ENCODE measurements at regions not wholly inside any gene's neighbourhood (a gene's known extent, or its start where the extent isn't known, plus 50 kb on each side); places are given as distances from the start of the nearest gene placed in this dataset.

DNA sequence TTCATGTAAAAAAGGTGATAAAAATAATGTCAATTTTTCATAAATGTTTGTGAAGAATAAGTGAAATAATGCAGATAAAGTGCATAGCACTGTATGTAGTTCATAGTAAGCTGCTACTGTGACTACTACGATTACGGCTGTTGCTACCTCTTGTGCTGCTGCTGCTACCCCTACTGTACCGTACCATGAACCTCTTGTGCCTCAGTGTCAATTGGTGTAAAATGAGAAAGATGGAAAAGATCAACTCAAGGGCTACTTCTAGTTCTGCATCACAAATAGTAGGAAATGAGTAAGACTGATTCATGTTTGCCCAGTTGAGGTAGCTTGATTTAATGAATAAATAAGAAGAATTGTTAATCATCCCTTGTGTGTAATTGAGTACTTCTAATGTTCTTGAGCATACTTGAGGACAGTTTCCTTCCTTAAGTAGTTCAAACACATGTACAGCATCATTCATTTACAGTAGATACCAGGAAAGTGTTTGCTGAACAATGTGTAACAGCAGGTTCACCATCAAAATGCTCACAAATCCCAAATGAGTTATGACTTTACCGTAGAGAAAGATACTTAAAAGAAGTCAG lies 200.0 kb upstream of the ATP10B start:
- H3K4me3 ChIP-seq: no peak overlapping the region
- no peak overlapping the region for H3K9ac ChIP-seq
- H2AFZ ChIP-seq: no peak overlapping the region
- H3K4me2 ChIP-seq (ENCODE audit: unreplicated experiment): no peak overlapping the region
- H3K9me3 ChIP-seq (ENCODE audit: low read depth): no peaks in the 10 kb centered on the region
- H4K20me1 ChIP-seq (ENCODE audit: insufficient read depth): no peaks in the 10 kb centered on the region
- H3F3A ChIP-seq (ENCODE audit: insufficient read depth): no peaks in the 10 kb centered on the region
- no peaks in the 10 kb centered on the region for H3K79me2 ChIP-seq (ENCODE audit: insufficient read depth)
- no peaks in the 10 kb centered on the region for H3K9me2 ChIP-seq (ENCODE audit: insufficient read depth)
- in situ Hi-C loops (cut with MboI): no loop called here
- no peaks in the 10 kb centered on the region for H3K4me1 ChIP-seq (ENCODE audit: insufficient read depth)
- no peak overlapping the region for H3K27ac ChIP-seq
- DNase-seq: no peak
- 73 to 83% methylated on average over 4 of the region's 4 CpGs for WGBS, 2 experiments (ENCODE audit: low coverage in 1 of 2, low lambda C conversion rate in 2 of 2, missing lambda C conversion rate in 2 of 2)
- TF ChIP-seq EZH2phosphoT487 (IDR thresholded peaks at IDR 0.05; ENCODE audit: insufficient read depth, low read depth) (no peak), EZH2 (IDR thresholded peaks at IDR 0.05; ENCODE audit: insufficient read depth, poor library complexity, severe bottlenecking) (no peak)
- no peaks in the 10 kb centered on the region for H3K27me3 ChIP-seq (replicated peaks; ENCODE audit: insufficient read depth)
- no peaks in the 10 kb centered on the region for H3K36me3 ChIP-seq (ENCODE audit: low read depth)

GRCh38 chr5:161047024-161047423 lies 195.0 kb upstream of the ATP10B start:
- Histone ChIP-seq H3K9me2 (ENCODE audit: insufficient read depth) (no peaks in the 10 kb centered on the region), H4K20me1 (ENCODE audit: insufficient read depth) (no peaks in the 10 kb centered on the region), H3K27ac (no peak overlapping the region), H3K36me3 (ENCODE audit: low read depth) (no peaks in the 10 kb centered on the region), H3K9ac (no peak overlapping the region), H3F3A (ENCODE audit: insufficient read depth) (no peaks in the 10 kb centered on the region), H3K27me3 (replicated peaks; ENCODE audit: insufficient read depth) (no peaks in the 10 kb centered on the region), H2AFZ (no peak overlapping the region), H3K9me3 (ENCODE audit: low read depth) (no peaks in the 10 kb centered on the region), H3K4me2 (ENCODE audit: unreplicated experiment) (no peak overlapping the region), H3K4me3 (no peak overlapping the region), H3K79me2 (ENCODE audit: insufficient read depth) (no peaks in the 10 kb centered on the region), H3K4me1 (ENCODE audit: insufficient read depth) (no peaks in the 10 kb centered on the region)
- TF ChIP-seq EZH2 (IDR thresholded peaks at IDR 0.05; ENCODE audit: insufficient read depth, poor library complexity, severe bottlenecking) (no peak), EZH2phosphoT487 (IDR thresholded peaks at IDR 0.05; ENCODE audit: insufficient read depth, low read depth) (no peak)
- no peak for DNase-seq
- in situ Hi-C loops (cut with MboI): no loop called here
- 26 to 30% methylated on average over 4 of the region's 4 CpGs for WGBS, 2 experiments (ENCODE audit: low coverage in 1 of 2, low lambda C conversion rate in 2 of 2, missing lambda C conversion rate in 2 of 2)

DNA sequence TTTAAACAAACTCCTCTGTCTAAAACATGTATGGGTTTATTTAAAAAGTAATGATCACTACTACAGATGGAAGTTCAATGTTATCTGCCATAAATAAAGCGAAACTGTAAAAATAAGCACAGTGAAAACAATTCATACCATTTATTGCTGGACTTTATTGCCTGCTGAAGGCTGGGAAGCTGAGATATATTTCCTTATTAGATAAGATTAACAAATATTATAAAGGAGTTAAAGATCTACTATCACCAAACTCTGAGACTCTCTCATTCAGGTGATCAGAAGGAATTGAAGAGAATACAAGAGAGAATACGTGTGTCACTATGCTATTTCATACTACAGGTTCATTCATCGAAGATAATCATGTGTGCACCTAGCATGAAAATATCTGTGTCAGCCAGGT lies 190.9 kb upstream of the ATP10B start:
- Histone ChIP-seq H3F3A (ENCODE audit: insufficient read depth) (no peaks in the 10 kb centered on the region), H3K36me3 (ENCODE audit: low read depth) (no peaks in the 10 kb centered on the region), H3K27me3 (replicated peaks; ENCODE audit: insufficient read depth) (no peaks in the 10 kb centered on the region), H4K20me1 (ENCODE audit: insufficient read depth) (no peaks in the 10 kb centered on the region), H3K9me3 (ENCODE audit: low read depth) (no peaks in the 10 kb centered on the region), H3K9ac (no peak overlapping the region), H2AFZ (no peak overlapping the region), H3K9me2 (ENCODE audit: insufficient read depth) (no peaks in the 10 kb centered on the region), H3K4me1 (ENCODE audit: insufficient read depth) (no peaks in the 10 kb centered on the region), H3K79me2 (ENCODE audit: insufficient read depth) (no peaks in the 10 kb centered on the region), H3K27ac (no peak overlapping the region), H3K4me3 (no peak overlapping the region), H3K4me2 (ENCODE audit: unreplicated experiment) (no peak overlapping the region)
- no peak for DNase-seq
- 53 to 54% methylated on average over 3 of the region's 3 CpGs for WGBS, 2 experiments (ENCODE audit: low coverage in 1 of 2, low lambda C conversion rate in 2 of 2, missing lambda C conversion rate in 2 of 2)
- TF ChIP-seq EZH2phosphoT487 (IDR thresholded peaks at IDR 0.05; ENCODE audit: insufficient read depth, low read depth) (no peak), EZH2 (IDR thresholded peaks at IDR 0.05; ENCODE audit: insufficient read depth, poor library complexity, severe bottlenecking) (no peak)
- in situ Hi-C loops (cut with MboI): no loop called here

- no peak overlapping the region for H3K4me3 ChIP-seq
- H3K79me2 ChIP-seq (ENCODE audit: insufficient read depth): no peaks in the 10 kb centered on the region
- no peak overlapping the region for H3K27ac ChIP-seq
- H2AFZ ChIP-seq: no peak overlapping the region
- no peaks in the 10 kb centered on the region for H3K9me2 ChIP-seq (ENCODE audit: insufficient read depth)
- no peak for TF ChIP-seq EZH2 (IDR thresholded peaks at IDR 0.05; ENCODE audit: insufficient read depth, poor library complexity, severe bottlenecking)
- TF ChIP-seq EZH2phosphoT487 (IDR thresholded peaks at IDR 0.05; ENCODE audit: insufficient read depth, low read depth): no peak
- no peaks in the 10 kb centered on the region for H3K36me3 ChIP-seq (ENCODE audit: low read depth)
- no peak for DNase-seq
- no peaks in the 10 kb centered on the region for H4K20me1 ChIP-seq (ENCODE audit: insufficient read depth)
- in situ Hi-C loops (cut with MboI): no loop called here
- no peaks in the 10 kb centered on the region for H3K9me3 ChIP-seq (ENCODE audit: low read depth)
- no peak overlapping the region for H3K4me2 ChIP-seq (ENCODE audit: unreplicated experiment)
- H3F3A ChIP-seq (ENCODE audit: insufficient read depth): no peaks in the 10 kb centered on the region
- H3K4me1 ChIP-seq (ENCODE audit: insufficient read depth): no peaks in the 10 kb centered on the region
- 59 to 71% methylated on average over 1 of the region's 1 CpG for WGBS, 2 experiments (ENCODE audit: low coverage in 1 of 2, low lambda C conversion rate in 2 of 2, missing lambda C conversion rate in 2 of 2)
- H3K9ac ChIP-seq: no peak overlapping the region
- H3K27me3 ChIP-seq (replicated peaks; ENCODE audit: insufficient read depth): no peaks in the 10 kb centered on the region
These were observed 190.4 kb upstream of the ATP10B start for GRCh38 chr5:161042443-161042842.

DNA sequence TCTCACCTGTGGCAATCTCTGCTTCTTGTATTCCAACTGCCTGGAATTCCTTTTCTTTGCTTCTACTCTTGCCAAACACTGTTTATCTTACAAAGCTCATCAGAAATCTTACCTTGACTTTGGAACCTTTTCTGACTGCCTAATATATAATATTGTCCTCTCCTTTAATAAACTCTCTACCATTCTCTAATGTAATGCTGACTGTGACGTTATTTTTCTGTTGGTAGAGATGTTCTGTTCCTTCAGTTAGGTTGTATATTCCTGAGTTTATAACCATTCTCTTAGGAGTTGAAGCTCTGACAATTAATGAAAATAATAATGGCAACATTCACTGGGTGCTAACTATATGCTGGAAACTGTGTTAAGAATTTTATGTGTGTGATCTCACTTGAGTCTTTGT lies 188.8 kb upstream of the ATP10B start:
- H3K79me2 ChIP-seq (ENCODE audit: insufficient read depth): no peaks in the 10 kb centered on the region
- H3F3A ChIP-seq (ENCODE audit: insufficient read depth): no peaks in the 10 kb centered on the region
- H3K4me1 ChIP-seq (ENCODE audit: insufficient read depth): no peaks in the 10 kb centered on the region
- no peak overlapping the region for H3K27ac ChIP-seq
- H4K20me1 ChIP-seq (ENCODE audit: insufficient read depth): no peaks in the 10 kb centered on the region
- no peak overlapping the region for H3K4me2 ChIP-seq (ENCODE audit: unreplicated experiment)
- H3K9ac ChIP-seq: no peak overlapping the region
- H3K27me3 ChIP-seq (replicated peaks; ENCODE audit: insufficient read depth): no peaks in the 10 kb centered on the region
- no peaks in the 10 kb centered on the region for H3K36me3 ChIP-seq (ENCODE audit: low read depth)
- in situ Hi-C loops (cut with MboI): no loop called here
- no peaks in the 10 kb centered on the region for H3K9me3 ChIP-seq (ENCODE audit: low read depth)
- 26 to 29% methylated on average over 1 of the region's 1 CpG for WGBS, 2 experiments (ENCODE audit: low coverage in 1 of 2, low lambda C conversion rate in 2 of 2, missing lambda C conversion rate in 2 of 2)
- H3K9me2 ChIP-seq (ENCODE audit: insufficient read depth): no peaks in the 10 kb centered on the region
- no peak for DNase-seq
- H3K4me3 ChIP-seq: no peak overlapping the region
- TF ChIP-seq EZH2 (IDR thresholded peaks at IDR 0.05; ENCODE audit: insufficient read depth, poor library complexity, severe bottlenecking) (no peak), EZH2phosphoT487 (IDR thresholded peaks at IDR 0.05; ENCODE audit: insufficient read depth, low read depth) (no peak)
- H2AFZ ChIP-seq: no peak overlapping the region

Measured in GM23248 (cell line).